A549 (cell line): ENCODE measurements at regions not wholly inside any gene's neighbourhood (a gene's known extent, or its start where the extent isn't known, plus 50 kb on each side); places are given as distances from the start of the nearest gene placed in this dataset.

Experiments used
- ATAC-seq, 2 experiments: fragments of 200-7000 bp in 1 of 2; fragments of >200 bp in 1 of 2; cut with Nextera tagmentation in 1 of 2; cut with Tn5 transposase in 1 of 2; 3 replicates each; pipeline versions ENCODE4 v1.8.0 to v1.9.1; 2018 to 2020; ENCODE audit warnings: mild to moderate bottlenecking in 1 of 2, moderate library complexity in 1 of 2
- CTCF ChIA-PET: fragments of 300-600 bp; sonication (Branson Sonifier 250); formaldehyde crosslinking; extraction: SDS; loops from one replicate; lab custom pipeline; 2021; ENCODE audit warnings: antibody characterized with exemption, inconsistent platforms; lab: Yijun Ruan, JAX
- POLR2A ChIA-PET: fragments of 350-600 bp; formaldehyde crosslinking; extraction: SDS; loops from one replicate; lab custom pipeline; 2021; ENCODE audit warnings: antibody characterized with exemption, inconsistent platforms; lab: Yijun Ruan, JAX
- DNase-seq, 2 experiments: peaks; one replicate each; pipeline versions ENCODE4 v3.0.0 to v3.0.0-alpha.2; 2011 to 2016; ENCODE audit warnings: low read depth in 1 of 2, low spot score in 1 of 2
- FAIRE-seq: peaks from 2 replicates; lab custom pipeline; 2011; peaks lifted over from hg19 to GRCh38; lab: Jason Lieb, UNC
- H3K27ac ChIP-seq, 2 experiments: fragments of >200 bp; sonication (Bioruptor Twin); formaldehyde crosslinking; 3 replicates each; pipeline ENCODE4 v1.5.1; 2016 to 2017
- H3K4me1 ChIP-seq: fragments of >200 bp; sonication (Bioruptor Twin); formaldehyde crosslinking; 3 replicates; pipeline ENCODE4 v1.6.1; 2016
- H3K4me2 ChIP-seq: fragments of >200 bp; sonication (Bioruptor Twin); formaldehyde crosslinking; 3 replicates; pipeline ENCODE4 v1.6.1; 2016
- H3K4me3 ChIP-seq: fragments of >200 bp; sonication (Bioruptor Twin); formaldehyde crosslinking; 3 replicates; pipeline ENCODE4 v1.5.1; 2016
- H3K9me3 ChIP-seq: fragments of >200 bp; sonication (Bioruptor Twin); formaldehyde crosslinking; 3 replicates; pipeline ENCODE4 v1.6.1; 2016
- CEBPB ChIP-seq, 2 experiments: fragments of >200 bp in 1 of 2; sonication (Bioruptor Twin) in 1 of 2; formaldehyde crosslinking in 1 of 2; IDR thresholded peaks; 2 replicates each; pipeline ENCODE4 v1.6.1; 2012 to 2016
- EHF ChIP-seq: fragments of 250-450 bp; sonication (Bioruptor Pico); IDR thresholded peaks from 2 replicates; pipeline ENCODE4 v1.5.0; 2020; ENCODE audit warnings: mild to moderate bottlenecking
- EHMT2 ChIP-seq: fragments of 200-600 bp; sonication (generic); IDR thresholded peaks from 2 replicates; pipeline ENCODE4 v1.6.1; 2016; ENCODE audit warnings: antibody characterized with exemption, low read depth, mild to moderate bottlenecking, moderate library complexity
- ESRRA ChIP-seq: fragments of 150-350 bp; IDR thresholded peaks from 2 replicates; pipeline ENCODE4 v1.6.1; 2014; ENCODE audit warnings: mild to moderate bottlenecking, low read length, borderline replicate concordance
- FOSB ChIP-seq: fragments of 250-450 bp; sonication (Bioruptor Pico); IDR thresholded peaks from 2 replicates; pipeline ENCODE4 v1.5.0; 2020; ENCODE audit warnings: mild to moderate bottlenecking, moderate library complexity
- FOSL2 ChIP-seq, 2 experiments: fragments of 450-650 bp in 1 of 2; fragments of >200 bp in 1 of 2; sonication (Bioruptor Twin) in 1 of 2; formaldehyde crosslinking; IDR thresholded peaks; 2 replicates each; pipeline versions ENCODE4 v1.5.0 to v1.6.1; 2016 to 2020; ENCODE audit warnings: mild to moderate bottlenecking in 1 of 2, moderate library complexity in 1 of 2
- FOXS1 ChIP-seq: fragments of 250-450 bp; sonication (Bioruptor Pico); IDR thresholded peaks from 2 replicates; pipeline ENCODE4 v1.5.0; 2020; ENCODE audit warnings: mild to moderate bottlenecking, moderate library complexity
- GATA3 ChIP-seq: IDR thresholded peaks from 2 replicates; pipeline ENCODE4 v1.6.1; 2012; ENCODE audit warnings: borderline replicate concordance
- HMGXB4 ChIP-seq: fragments of 250-450 bp; sonication (Bioruptor Pico); IDR thresholded peaks from 2 replicates; pipeline ENCODE4 v1.5.0; 2021; ENCODE audit warnings: mild to moderate bottlenecking, moderate library complexity, borderline replicate concordance
- HOXB13 ChIP-seq: fragments of 250-450 bp; sonication (Bioruptor Pico); IDR thresholded peaks from 2 replicates; pipeline ENCODE4 v1.5.0; 2020; ENCODE audit warnings: low read depth, mild to moderate bottlenecking, moderate library complexity
- HOXB5 ChIP-seq: fragments of 250-450 bp; sonication (Bioruptor Pico); IDR thresholded peaks from 2 replicates; pipeline ENCODE4 v1.5.0; 2020; ENCODE audit warnings: mild to moderate bottlenecking, moderate library complexity
- JUNB ChIP-seq: fragments of >200 bp; sonication (Bioruptor Twin); formaldehyde crosslinking; IDR thresholded peaks from 2 replicates; pipeline ENCODE4 v1.6.1; 2016
- KDM1A ChIP-seq: fragments of 200-600 bp; sonication (generic); IDR thresholded peaks from 2 replicates; pipeline ENCODE4 v1.6.1; 2016; ENCODE audit warnings: low read depth, mild to moderate bottlenecking
- KDM5A ChIP-seq: fragments of 200-600 bp; sonication (generic); IDR thresholded peaks from 2 replicates; pipeline ENCODE4 v1.6.1; 2016; ENCODE audit warnings: antibody characterized with exemption, mild to moderate bottlenecking
- MAFK ChIP-seq: fragments of 450-650 bp; IDR thresholded peaks from 2 replicates; pipeline ENCODE4 v1.6.1; 2014; ENCODE audit not compliant: partially characterized antibody
- MAZ ChIP-seq: fragments of 150-350 bp; IDR thresholded peaks from 2 replicates; pipeline ENCODE4 v1.6.1; 2014; ENCODE audit warnings: antibody characterized with exemption, low read depth, low read length, borderline replicate concordance
- NFE2L2 ChIP-seq: fragments of 150-350 bp; conservative IDR thresholded peaks from 2 replicates; pipeline ENCODE4 v1.6.1; 2014; ENCODE audit warnings: low read length
- NPAS2 ChIP-seq: fragments of 250-450 bp; sonication (Bioruptor Pico); IDR thresholded peaks from 2 replicates; pipeline ENCODE4 v1.8.0; 2022; ENCODE audit warnings: mild to moderate bottlenecking, moderate library complexity, borderline replicate concordance
- NR3C1 ChIP-seq: fragments of >200 bp; sonication (Bioruptor Twin); formaldehyde crosslinking; IDR thresholded peaks from 3 replicates; pipeline ENCODE4 v1.6.1; 2017
- PBX3 ChIP-seq: IDR thresholded peaks from 2 replicates; pipeline ENCODE4 v1.6.1; 2012
- PHF8 ChIP-seq: fragments of 200-600 bp; sonication (generic); IDR thresholded peaks from 2 replicates; pipeline ENCODE4 v1.6.1; 2016; ENCODE audit warnings: low read depth, mild to moderate bottlenecking, antibody characterized with exemption, moderate library complexity, borderline replicate concordance
- POLR2AphosphoS2 ChIP-seq: conservative IDR thresholded peaks from 2 replicates; pipeline ENCODE4 v1.6.1; 2012; ENCODE audit warnings: low read length, improper control_type of control experiment, inconsistent platforms
- RCOR1 ChIP-seq: fragments of 150-350 bp; IDR thresholded peaks from 2 replicates; pipeline ENCODE4 v1.6.1; 2014; ENCODE audit warnings: antibody characterized with exemption, low read length, low read depth
- RFX5 ChIP-seq: fragments of 450-650 bp; IDR thresholded peaks from 2 replicates; pipeline ENCODE4 v1.7.1; 2014; ENCODE audit warnings: antibody characterized with exemption, mild to moderate bottlenecking, moderate library complexity
- SMC3 ChIP-seq: fragments of >200 bp; sonication (Bioruptor Twin); formaldehyde crosslinking; IDR thresholded peaks from 3 replicates; pipeline ENCODE4 v1.6.1; 2018; ENCODE audit warnings: inconsistent platforms
- SREBF2 ChIP-seq: fragments of 450-650 bp; IDR thresholded peaks from 2 replicates; pipeline ENCODE4 v1.6.1; 2014; ENCODE audit warnings: mild to moderate bottlenecking, moderate library complexity
- TFCP2L1 ChIP-seq: fragments of 250-450 bp; sonication (Bioruptor Pico); IDR thresholded peaks from 2 replicates; pipeline ENCODE4 v1.5.0; 2021; ENCODE audit warnings: mild to moderate bottlenecking
- ZFP36 ChIP-seq: fragments of 450-650 bp; IDR thresholded peaks from 2 replicates; pipeline ENCODE4 v1.6.1; 2014; ENCODE audit warnings: borderline replicate concordance; ENCODE audit not compliant: partially characterized antibody
- WGBS: methylation state at CpG from one replicate; pipeline ENCODE4 v1.1.6; 2017; ENCODE audit errors: missing lambda C conversion rate; 5-methylcytosine and 5-hydroxymethylcytosine counted together
- TF ChIP-seq, protein P1 (sequence below): IDR thresholded peaks from 2 replicates; pipeline ENCODE4 v1.6.1; 2012

GRCh38 chr15:93249623-93250022, 160.6 kb upstream of the RGMA start:
- 40% methylated on average over 7 of the region's 7 CpGs for WGBS
- Histone ChIP-seq H3K4me2 (no peak overlapping the region), H3K27ac (no peak overlapping the region), H3K4me1 (no peaks in the 10 kb centered on the region), H3K9me3 (no peaks in the 10 kb centered on the region), H3K4me3 (no peak overlapping the region)
- no peak for TF ChIP-seq FOSB (CRISPR knock-in tag)
- TF ChIP-seq NPAS2 (CRISPR knock-in tag): no peak
- no peak for TF ChIP-seq RCOR1
- no peak for TF ChIP-seq FOSL2 (IDR thresholded peaks at IDR 0.05)
- no peak for TF ChIP-seq FOSL2 (CRISPR knock-in tag; IDR thresholded peaks at IDR 0.05)
- TF ChIP-seq SMC3: no peak
- no peak for TF ChIP-seq NR3C1
- no peak for TF ChIP-seq PHF8
- TF ChIP-seq MAZ: no peak
- TF ChIP-seq HOXB13 (CRISPR knock-in tag): no peak
- no peak for TF ChIP-seq KDM5A
- TF ChIP-seq ZFP36: no peak
- TF ChIP-seq HMGXB4 (CRISPR knock-in tag): no peak
- TF ChIP-seq RFX5: no peak
- no peak for TF ChIP-seq EHF (CRISPR knock-in tag)
- no peak for TF ChIP-seq HOXB5 (CRISPR knock-in tag)
- TF ChIP-seq NFE2L2: no peak
- ATAC-seq: no peak
- POLR2A ChIA-PET: no interaction called here
- DNase-seq: no peak
- no peak for FAIRE-seq
- CTCF ChIA-PET: interaction anchor here (0.9 to 2.4 kb wide), 3 partner anchors 41 to 219 kb away, joined by 3 to 7 read pairs (median 3); no protein-coding TSS in a partner anchor

DNA sequence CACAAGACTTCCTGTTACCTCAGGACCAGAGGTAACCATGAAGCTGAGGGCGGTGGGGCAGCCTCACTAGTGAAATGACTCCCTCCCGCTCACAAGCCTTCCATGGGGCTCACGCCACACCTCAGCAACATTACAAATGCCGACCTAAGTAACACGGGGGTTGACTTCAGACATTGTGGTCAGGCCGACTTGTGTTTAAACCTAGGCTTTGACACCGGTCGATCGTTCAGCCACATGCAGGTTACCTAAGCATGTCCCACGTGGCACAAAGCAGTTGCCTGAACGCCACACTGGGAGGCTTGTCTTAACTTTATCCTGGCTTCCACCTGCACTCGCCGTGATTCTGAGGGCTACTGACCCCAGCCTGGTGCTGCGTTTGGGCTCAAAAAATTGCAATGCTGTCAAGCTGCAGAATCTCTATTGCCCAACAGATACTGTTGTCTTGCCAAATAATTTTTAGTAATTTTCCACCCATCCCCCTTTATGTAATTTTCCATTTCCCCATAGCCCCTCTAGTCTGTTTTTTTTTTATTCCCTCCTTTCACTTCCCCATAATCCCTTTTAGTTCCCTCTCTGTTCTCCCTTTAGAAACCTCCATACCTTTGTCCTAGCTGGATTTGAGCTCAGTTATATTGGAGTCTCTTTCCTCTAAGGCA, 158.6 kb upstream of the RGMA start:
- ATAC-seq (no peak), FAIRE-seq (no peak), DNase-seq (no peak)
- no peak for TF ChIP-seq SREBF2
- no peak for TF ChIP-seq HOXB5 (CRISPR knock-in tag)
- no peak for TF ChIP-seq RFX5
- no peak for TF ChIP-seq KDM1A
- TF ChIP-seq PBX3: no peak
- TF ChIP-seq RCOR1: no peak
- TF ChIP-seq ZFP36: no peak
- TF ChIP-seq MAFK: no peak
- no peak for TF ChIP-seq GATA3
- no peak for TF ChIP-seq CEBPB (IDR thresholded peaks at IDR 0.05)
- no peak for TF ChIP-seq TFCP2L1
- TF ChIP-seq JUNB: no peak
- TF ChIP-seq FOXS1 (CRISPR knock-in tag): no peak
- TF ChIP-seq, protein P1, sequence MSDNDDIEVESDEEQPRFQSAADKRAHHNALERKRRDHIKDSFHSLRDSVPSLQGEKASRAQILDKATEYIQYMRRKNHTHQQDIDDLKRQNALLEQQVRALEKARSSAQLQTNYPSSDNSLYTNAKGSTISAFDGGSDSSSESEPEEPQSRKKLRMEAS: no peak
- no peak for TF ChIP-seq POLR2AphosphoS2
- no peak for TF ChIP-seq EHMT2
- TF ChIP-seq ESRRA: no peak
- ChIA-PET POLR2A (no interaction called here), CTCF (no interaction called here)
- Histone ChIP-seq H3K4me3 (no peak overlapping the region), H3K4me2 (no peak overlapping the region), H3K4me1 (no peaks in the 10 kb centered on the region), H3K9me3 (no peaks in the 10 kb centered on the region), H3K27ac (no peak overlapping the region)
- WGBS: 29% methylated on average over 14 of the region's 14 CpGs
